Esophagus squamous epithelium (tissue), 5 donors: ENCODE measurements at regions not wholly inside any gene's neighbourhood (a gene's known extent, or its start where the extent isn't known, plus 50 kb on each side); places are given as distances from the start of the nearest gene placed in this dataset.

Source experiments
- DNase-seq: peaks from one replicate; lab custom pipeline; 2025; lab: John Stamatoyannopoulos, UW
- H3K27ac ChIP-seq, 4 donors: fragments of 200-600 bp; sonication (generic); one replicate each; pipeline ENCODE4 v1.5.1; 2016 to 2019; ENCODE audit warnings: mild to moderate bottlenecking in 1 of 4
- H3K27me3 ChIP-seq, 4 donors: fragments of 200-600 bp; sonication (generic); 1 replicate in 3 of 4; 2 replicates in 1 of 4; pipeline versions ENCODE4 v1.5.1 to v1.6.0; 2017 to 2021; ENCODE audit warnings: antibody characterized with exemption in 1 of 4
- H3K36me3 ChIP-seq, 3 donors: fragments of 200-600 bp; sonication (generic); one replicate each; pipeline ENCODE4 v1.5.1; 2016 to 2019
- H3K4me1 ChIP-seq, 3 donors: fragments of 200-600 bp; sonication (generic); one replicate each; pipeline ENCODE4 v1.5.1; 2017 to 2019
- H3K4me3 ChIP-seq, 4 donors: fragments of 200-600 bp; sonication (generic); 1 replicate in 3 of 4; 2 replicates in 1 of 4; pipeline ENCODE4 v1.5.1; 2016 to 2019; ENCODE audit warnings: mild to moderate bottlenecking in 2 of 4, moderate library complexity in 1 of 4
- H3K9me3 ChIP-seq, 3 donors: fragments of 200-600 bp; sonication (generic); one replicate each; pipeline ENCODE4 v1.5.1; 2016 to 2019
- CTCF ChIP-seq, 6 experiments: fragments of 450-650 bp in 4 of 6; fragments of 200-600 bp in 2 of 6; sonication (generic) in 2 of 6; IDR thresholded peaks; one replicate each; pipeline ENCODE4 v1.5.1; 2016 to 2019; ENCODE audit warnings: antibody characterized with exemption in 6 of 6, mild to moderate bottlenecking in 4 of 6, moderate library complexity in 4 of 6
- POLR2A ChIP-seq, 4 donors: fragments of 450-650 bp; IDR thresholded peaks; one replicate each; pipeline ENCODE4 v1.6.1; 2017; ENCODE audit warnings: antibody characterized with exemption in 4 of 4, mild to moderate bottlenecking in 4 of 4, moderate library complexity in 3 of 4
- WGBS, 2 donors: methylation state at CpG; one replicate each; pipeline ENCODE4 v1.1.5; 2018; 5-methylcytosine and 5-hydroxymethylcytosine counted together
- intact Hi-C: fragments of 100-400 bp; cut with DNase I; formaldehyde crosslinking; loops from one replicate; pipeline ENCODE4 v1.15.0; 2022
- donor health status: DM: yes; HTN: yes; CAD: no.

GRCh38 chr5:104751969-104752368 lies 1189.4 kb upstream of the NUDT12 start:
- no peak for TF ChIP-seq POLR2A (IDR thresholded peaks at IDR 0.05)
- TF ChIP-seq CTCF (IDR thresholded peaks at IDR 0.05), result no peak
- 75 to 78% methylated on average over 1 of the region's 1 CpG for WGBS, 2 donors
- Histone ChIP-seq H3K4me3 (no peak overlapping the region), H3K4me1 (no peaks in the 10 kb centered on the region), H3K9me3 (peaks cover 0 to 5% (median 0%) of the 10 kb centered on the region in 3 donors), H3K27ac (no peak overlapping the region), H3K36me3 (no peaks in the 10 kb centered on the region), H3K27me3 (no peaks in the 10 kb centered on the region)
- intact Hi-C loops, result no loop called here
- no peak for DNase-seq

- TF ChIP-seq POLR2A (IDR thresholded peaks at IDR 0.05) (no peak), CTCF (IDR thresholded peaks at IDR 0.05) (no peak)
- Histone ChIP-seq H3K27me3 (no peaks in the 10 kb centered on the region), H3K36me3 (no peaks in the 10 kb centered on the region), H3K27ac (no peak overlapping the region), H3K9me3 (peaks cover 0 to 3% (median 0%) of the 10 kb centered on the region in 3 donors), H3K4me1 (no peaks in the 10 kb centered on the region), H3K4me3 (no peak overlapping the region)
- no peak for DNase-seq
- WGBS, 2 donors, result 40 to 48% methylated on average over 3 of the region's 3 CpGs
- intact Hi-C loops, result no loop called here
These were observed 1177.3 kb upstream of the NUDT12 start for GRCh38 chr5:104739905-104740304.

- Histone ChIP-seq H3K36me3 (no peaks in the 10 kb centered on the region), H3K9me3 (no peaks in the 10 kb centered on the region), H3K4me3 (no peak overlapping the region), H3K27ac (no peak overlapping the region), H3K4me1 (no peaks in the 10 kb centered on the region), H3K27me3 (no peaks in the 10 kb centered on the region)
- WGBS, 2 donors, result 66 to 73% methylated on average over 2 of the region's 2 CpGs
- TF ChIP-seq CTCF (IDR thresholded peaks at IDR 0.05) (no peak), POLR2A (IDR thresholded peaks at IDR 0.05) (no peak)
- intact Hi-C loops, result no loop called here
- DNase-seq, result no peak
These were observed 1176.9 kb upstream of the NUDT12 start for GRCh38 chr5:104739503-104739902.

GRCh38 chr5:104736073-104736472 lies 1173.5 kb upstream of the NUDT12 start:
- intact Hi-C loops, result no loop called here
- TF ChIP-seq CTCF (IDR thresholded peaks at IDR 0.05) (no peak), POLR2A (IDR thresholded peaks at IDR 0.05) (no peak)
- 67 to 79% methylated on average over 3 of the region's 3 CpGs for WGBS, 2 donors

GRCh38 chr5:104734046-104734445 lies 1171.5 kb upstream of the NUDT12 start:
- no peak for DNase-seq
- intact Hi-C loops, result no loop called here
- H3K4me3 ChIP-seq, result no peak overlapping the region
- H3K27ac ChIP-seq, result no peak overlapping the region
- no peaks in the 10 kb centered on the region for H3K36me3 ChIP-seq
- no peaks in the 10 kb centered on the region for H3K9me3 ChIP-seq
- no peaks in the 10 kb centered on the region for H3K27me3 ChIP-seq
- H3K4me1 ChIP-seq, result no peaks in the 10 kb centered on the region
- WGBS, 2 donors, result 87 to 88% methylated on average over 2 of the region's 2 CpGs
- no peak for TF ChIP-seq POLR2A (IDR thresholded peaks at IDR 0.05)
- no peak for TF ChIP-seq CTCF (IDR thresholded peaks at IDR 0.05)

More at GRCh38 chr5:104736073-104736472, 1173.5 kb upstream of the NUDT12 start:
- no peak for DNase-seq
- Histone ChIP-seq H3K9me3 (no peaks in the 10 kb centered on the region), H3K36me3 (no peaks in the 10 kb centered on the region), H3K4me3 (no peak overlapping the region), H3K27ac (no peak overlapping the region), H3K27me3 (no peaks in the 10 kb centered on the region), H3K4me1 (no peaks in the 10 kb centered on the region)
